PFSK-1 (cell line): ENCODE measurements at regions not wholly inside any gene's neighbourhood (a gene's known extent, or its start where the extent isn't known, plus 50 kb on each side); places are given as distances from the start of the nearest gene placed in this dataset.

Experiments
- POLR2AphosphoS5 ChIP-seq: IDR thresholded peaks from 2 replicates; pipeline ENCODE4 v1.6.1; 2012; ENCODE audit warnings: low read depth, mild to moderate bottlenecking, control low read depth, low read length, moderate library complexity
- SIN3A ChIP-seq: IDR thresholded peaks from 2 replicates; pipeline ENCODE4 v1.6.1; 2012; ENCODE audit warnings: mild to moderate bottlenecking, low read length, moderate library complexity, borderline replicate concordance; ENCODE audit not compliant: insufficient read depth
- TAF1 ChIP-seq: IDR thresholded peaks from 2 replicates; pipeline ENCODE4 v1.6.1; 2012; ENCODE audit warnings: low read length, control low read depth, borderline replicate concordance; ENCODE audit not compliant: insufficient read depth

- TF ChIP-seq TAF1 (no peak), POLR2AphosphoS5 (no peak), SIN3A (no peak)
These were observed 1090.5 kb upstream of the SEMA6A start for GRCh38 chr5:117665121-117665520.
